T-helper 2 cell treated with Interferon-gamma antibody and Interleukin-4, amounts not matched to agents 5 μg/mL and 100 μg/mL, for 36 hours (primary cell): ENCODE measurements at regions not wholly inside any gene's neighbourhood (a gene's known extent, or its start where the extent isn't known, plus 50 kb on each side); places are given as distances from the start of the nearest gene placed in this dataset.

ENCODE experiments used
- DNase-seq: peaks from one replicate; pipeline ENCODE4 v3.0.0; 2021; ENCODE audit warnings: low spot score
- H3K27ac Mint-ChIP-seq: one replicate; pipeline ENCODE4 v1.8.0; 2021; ENCODE audit warnings: mild to moderate bottlenecking, mixed read lengths
- H3K27me3 Mint-ChIP-seq: one replicate; pipeline ENCODE4 v1.8.0; 2021; ENCODE audit warnings: low read depth, mixed read lengths
- H3K36me3 Mint-ChIP-seq: one replicate; pipeline ENCODE4 v1.8.0; 2021; ENCODE audit warnings: low read depth, mixed read lengths
- H3K4me1 Mint-ChIP-seq: one replicate; pipeline ENCODE4 v1.8.0; 2021; ENCODE audit warnings: low read depth, mixed read lengths
- H3K4me3 Mint-ChIP-seq: one replicate; pipeline ENCODE4 v1.8.0; 2022; ENCODE audit warnings: mild to moderate bottlenecking, moderate library complexity, mixed read lengths
- H3K9me3 Mint-ChIP-seq: one replicate; pipeline ENCODE4 v1.8.0; 2021; ENCODE audit warnings: mixed read lengths

- no peaks in the 10 kb centered on the region for H3K36me3 Mint-ChIP-seq
- H3K27me3 Mint-ChIP-seq: peaks cover 16% of the 10 kb centered on the region
- no peak for DNase-seq
- no peak overlapping the region for H3K27ac Mint-ChIP-seq
- H3K9me3 Mint-ChIP-seq: no peaks in the 10 kb centered on the region
- H3K4me3 Mint-ChIP-seq: no peak overlapping the region
- H3K4me1 Mint-ChIP-seq: no peaks in the 10 kb centered on the region
These were observed 105.1 kb downstream of the TRAPPC11 start for GRCh38 chr4:183763990-183764754.

- H3K9me3 Mint-ChIP-seq: no peaks in the 10 kb centered on the region
- peaks cover 16% of the 10 kb centered on the region for H3K27me3 Mint-ChIP-seq
- H3K4me3 Mint-ChIP-seq: no peak overlapping the region
- no peaks in the 10 kb centered on the region for H3K4me1 Mint-ChIP-seq
- H3K27ac Mint-ChIP-seq: no peak overlapping the region
- H3K36me3 Mint-ChIP-seq: no peaks in the 10 kb centered on the region
- DNase-seq: no peak
These were observed 106.3 kb downstream of the TRAPPC11 start for GRCh38 chr4:183765251-183765911.

GRCh38 chr4:183766140-183766539 lies 107.0 kb downstream of the TRAPPC11 start:
- DNase-seq: no peak
- H3K9me3 Mint-ChIP-seq: no peaks in the 10 kb centered on the region

GRCh38 chr4:183770906-183771305 lies 111.8 kb downstream of the TRAPPC11 start:
- H3K27ac Mint-ChIP-seq: no peak overlapping the region
- no peaks in the 10 kb centered on the region for H3K27me3 Mint-ChIP-seq
- no peaks in the 10 kb centered on the region for H3K4me1 Mint-ChIP-seq
- H3K4me3 Mint-ChIP-seq: no peak overlapping the region
- no peak for DNase-seq
- no peaks in the 10 kb centered on the region for H3K36me3 Mint-ChIP-seq
- no peaks in the 10 kb centered on the region for H3K9me3 Mint-ChIP-seq

More at GRCh38 chr4:183766140-183766539, 107.0 kb downstream of the TRAPPC11 start:
- no peaks in the 10 kb centered on the region for H3K36me3 Mint-ChIP-seq
- no peaks in the 10 kb centered on the region for H3K4me1 Mint-ChIP-seq
- no peak overlapping the region for H3K27ac Mint-ChIP-seq
- no peak overlapping the region for H3K4me3 Mint-ChIP-seq
- peaks cover 16% of the 10 kb centered on the region for H3K27me3 Mint-ChIP-seq

GRCh38 chr4:183772361-183772760 lies 113.3 kb downstream of the TRAPPC11 start:
- no peaks in the 10 kb centered on the region for H3K9me3 Mint-ChIP-seq
- no peaks in the 10 kb centered on the region for H3K27me3 Mint-ChIP-seq
- no peaks in the 10 kb centered on the region for H3K36me3 Mint-ChIP-seq
- H3K27ac Mint-ChIP-seq: no peak overlapping the region
- no peak overlapping the region for H3K4me3 Mint-ChIP-seq
- no peaks in the 10 kb centered on the region for H3K4me1 Mint-ChIP-seq
- no peak for DNase-seq

- Mint-ChIP-seq H3K4me1 (no peaks in the 10 kb centered on the region), H3K9me3 (no peaks in the 10 kb centered on the region), H3K27me3 (peaks cover 2% of the 10 kb centered on the region), H3K36me3 (no peaks in the 10 kb centered on the region), H3K27ac (no peak overlapping the region), H3K4me3 (no peak overlapping the region)
- DNase-seq: no peak
These were observed 114.7 kb downstream of the TRAPPC11 start for GRCh38 chr4:183773790-183774189.

GRCh38 chr4:183783306-183783705 lies 121.8 kb upstream of the STOX2 start:
- H3K36me3 Mint-ChIP-seq: no peaks in the 10 kb centered on the region

GRCh38 chr4:183783991-183784553 lies 121.0 kb upstream of the STOX2 start:
- DNase-seq: no peak
- Mint-ChIP-seq H3K36me3 (no peaks in the 10 kb centered on the region), H3K27ac (no peak overlapping the region), H3K4me3 (no peak overlapping the region), H3K4me1 (no peaks in the 10 kb centered on the region), H3K9me3 (no peaks in the 10 kb centered on the region), H3K27me3 (peaks cover 20% of the 10 kb centered on the region)

More at GRCh38 chr4:183783306-183783705, 121.8 kb upstream of the STOX2 start:
- Mint-ChIP-seq H3K27ac (no peak overlapping the region), H3K9me3 (no peaks in the 10 kb centered on the region), H3K4me1 (no peaks in the 10 kb centered on the region), H3K27me3 (peaks cover 20% of the 10 kb centered on the region), H3K4me3 (no peak overlapping the region)
- DNase-seq: no peak

- no peak for DNase-seq
- H3K27ac Mint-ChIP-seq: no peak overlapping the region
- no peaks in the 10 kb centered on the region for H3K4me1 Mint-ChIP-seq
- no peaks in the 10 kb centered on the region for H3K36me3 Mint-ChIP-seq
- H3K9me3 Mint-ChIP-seq: peaks cover 11% of the 10 kb centered on the region
- H3K27me3 Mint-ChIP-seq: peaks cover 13% of the 10 kb centered on the region
- no peak overlapping the region for H3K4me3 Mint-ChIP-seq
These were observed 116.7 kb upstream of the STOX2 start for GRCh38 chr4:183788308-183788905.

- no peaks in the 10 kb centered on the region for H3K4me1 Mint-ChIP-seq
- H3K36me3 Mint-ChIP-seq: no peaks in the 10 kb centered on the region
- peaks cover 22% of the 10 kb centered on the region for H3K27me3 Mint-ChIP-seq
- H3K4me3 Mint-ChIP-seq: no peak overlapping the region
- H3K9me3 Mint-ChIP-seq: peaks cover 15% of the 10 kb centered on the region
- H3K27ac Mint-ChIP-seq: no peak overlapping the region
- DNase-seq: no peak
These were observed 115.5 kb upstream of the STOX2 start for GRCh38 chr4:183789657-183790056.

GRCh38 chr4:183790661-183791060 lies 114.4 kb upstream of the STOX2 start:
- H3K9me3 Mint-ChIP-seq: peaks cover 17% of the 10 kb centered on the region
- no peaks in the 10 kb centered on the region for H3K4me1 Mint-ChIP-seq
- no peak for DNase-seq
- no peak overlapping the region for H3K27ac Mint-ChIP-seq
- peaks cover 31% of the 10 kb centered on the region for H3K27me3 Mint-ChIP-seq
- H3K4me3 Mint-ChIP-seq: no peak overlapping the region
- H3K36me3 Mint-ChIP-seq: no peaks in the 10 kb centered on the region

- DNase-seq: no peak
- Mint-ChIP-seq H3K27me3 (peaks cover 71% of the 10 kb centered on the region), H3K27ac (no peak overlapping the region), H3K36me3 (no peaks in the 10 kb centered on the region), H3K4me1 (peaks cover 4% of the 10 kb centered on the region), H3K4me3 (peak overlapping the region; percentile 52), H3K9me3 (peaks cover 17% of the 10 kb centered on the region)
These were observed 108.1 kb upstream of the STOX2 start for GRCh38 chr4:183797011-183797444.

- Mint-ChIP-seq H3K36me3 (no peaks in the 10 kb centered on the region), H3K4me1 (peaks cover 4% of the 10 kb centered on the region), H3K4me3 (peak overlapping the region; percentile 18), H3K9me3 (peaks cover 12% of the 10 kb centered on the region), H3K27ac (no peak overlapping the region), H3K27me3 (peaks cover 70% of the 10 kb centered on the region)
- DNase-seq: peak; percentile 7
These were observed 107.4 kb upstream of the STOX2 start for GRCh38 chr4:183797445-183798300.
